Kasumi-1 (cell line): ENCODE measurements at regions not wholly inside any gene's neighbourhood (a gene's known extent, or its start where the extent isn't known, plus 50 kb on each side); places are given as distances from the start of the nearest gene placed in this dataset.
"Not testable (repeated sequence)": the region's sequence is repeated elsewhere in the genome, so short reads cannot be mapped to it uniquely, and the experiment has no call there.

Source experiments
- DNase-seq, 2 experiments: peaks; one replicate each; lab custom pipeline; 2025; lab: John Stamatoyannopoulos, UW

DNA sequence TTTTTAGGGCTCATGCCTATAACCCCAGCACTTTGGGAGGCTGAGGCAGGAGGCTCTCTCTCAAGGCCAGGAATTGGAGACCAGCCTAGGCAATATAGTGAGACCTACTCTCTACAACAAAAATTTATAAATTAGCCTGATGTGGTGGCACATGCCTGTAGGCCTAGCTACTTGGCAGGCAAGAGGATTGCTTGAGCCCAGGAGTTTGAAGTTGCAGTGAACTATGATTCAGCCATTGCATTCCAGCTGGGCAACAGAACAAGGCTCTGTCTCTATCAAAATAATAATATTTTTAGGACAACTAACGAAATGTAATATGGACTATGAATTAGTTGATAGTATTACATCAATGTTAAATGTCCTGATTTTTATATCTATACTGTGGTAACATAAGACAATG, 68.8 kb upstream of the ARID1A start:
- DNase-seq: no peak

DNA sequence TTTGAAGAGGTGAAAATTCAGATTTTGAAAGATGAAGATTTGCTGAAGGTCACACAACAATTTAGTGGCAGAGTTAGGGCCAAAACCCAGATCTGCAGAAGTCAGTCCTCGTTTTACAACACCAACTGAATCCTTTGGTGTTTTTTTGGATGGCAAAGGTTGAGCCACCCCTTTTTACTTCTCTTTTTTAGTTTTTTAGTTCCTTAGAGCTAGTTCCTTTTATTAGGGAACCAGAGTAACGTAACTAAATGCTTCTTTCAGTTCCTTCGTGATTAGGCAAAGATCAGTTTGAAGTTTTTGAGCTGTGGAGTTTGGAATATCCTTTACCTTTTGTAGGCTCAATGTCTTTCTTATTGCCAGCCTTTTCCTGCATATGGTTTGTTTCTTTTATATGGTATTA, 67.9 kb upstream of the ARID1A start:
- peak; percentile 76 to 83 for DNase-seq

DNA sequence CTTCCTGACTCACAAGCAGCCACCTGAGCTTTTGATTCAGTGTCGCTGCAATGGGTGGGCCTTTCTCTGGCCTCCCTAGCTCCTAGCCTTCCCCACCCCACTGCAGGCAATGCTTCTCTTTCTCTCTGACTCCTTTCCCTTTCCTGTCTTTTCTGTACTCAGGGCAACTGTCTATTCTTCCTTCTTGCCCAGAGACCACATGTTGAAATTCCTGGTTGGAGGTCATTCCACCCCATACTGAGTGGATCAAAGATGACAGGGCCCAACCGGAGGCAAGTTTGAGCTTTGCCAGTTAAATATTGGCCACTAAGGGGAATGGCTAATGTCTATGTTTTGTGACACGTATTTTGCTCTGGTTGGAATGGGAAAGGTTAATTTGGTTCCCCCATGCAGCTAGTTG, 65.2 kb upstream of the ARID1A start:
- DNase-seq: no peak

DNA sequence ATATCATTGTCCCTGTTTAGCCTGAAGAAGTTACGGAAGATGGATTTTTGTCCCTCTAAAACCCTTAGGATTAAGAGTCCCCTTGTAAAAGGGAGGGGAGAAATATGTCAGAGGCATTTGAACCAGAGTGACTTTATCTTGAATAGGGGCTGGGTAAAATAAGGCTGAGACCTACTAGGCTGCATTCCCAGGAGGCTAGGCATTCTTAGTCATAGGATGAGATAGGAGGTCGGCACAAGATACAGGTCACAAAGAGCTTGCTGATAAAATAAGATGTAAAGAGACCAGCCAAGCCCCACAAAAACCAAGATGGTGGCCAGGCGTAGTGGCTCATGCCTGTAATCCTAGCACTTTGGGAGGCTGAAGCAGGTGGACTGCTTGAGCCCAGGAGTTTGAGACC, 60.0 kb upstream of the ARID1A start:
- not testable (repeated sequence) for DNase-seq

DNA sequence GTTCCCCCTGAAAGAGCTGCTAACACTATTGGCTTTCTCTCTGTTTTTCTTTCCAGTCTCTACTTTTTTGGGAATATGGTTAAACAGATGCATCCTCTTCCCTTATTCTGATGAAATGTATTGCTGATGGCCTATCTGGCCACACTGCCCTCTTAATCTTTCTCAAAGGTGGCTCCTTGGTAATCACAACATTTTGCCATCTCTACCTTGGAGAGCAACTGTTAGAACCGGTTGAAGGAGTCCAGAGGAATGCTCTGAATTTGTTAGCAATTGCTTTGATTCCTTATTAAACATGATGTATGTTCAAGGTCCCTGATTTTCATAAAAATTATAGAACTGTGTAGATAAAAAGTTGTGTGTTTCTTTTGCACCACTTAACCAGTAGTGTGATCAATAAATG, 50.1 kb upstream of the ARID1A start:
- DNase-seq: no peak
